HG03280 (cell line): ENCODE measurements at regions not wholly inside any gene's neighbourhood (a gene's known extent, or its start where the extent isn't known, plus 50 kb on each side); places are given as distances from the start of the nearest gene placed in this dataset.

Source experiments
- ATAC-seq: cut with Tn5 transposase; IDR thresholded peaks from one replicate; pipeline ENCODE4 v1.9.1; 2021; ENCODE audit warnings: mild to moderate bottlenecking, moderate library complexity; ENCODE audit not compliant: unreplicated experiment

DNA sequence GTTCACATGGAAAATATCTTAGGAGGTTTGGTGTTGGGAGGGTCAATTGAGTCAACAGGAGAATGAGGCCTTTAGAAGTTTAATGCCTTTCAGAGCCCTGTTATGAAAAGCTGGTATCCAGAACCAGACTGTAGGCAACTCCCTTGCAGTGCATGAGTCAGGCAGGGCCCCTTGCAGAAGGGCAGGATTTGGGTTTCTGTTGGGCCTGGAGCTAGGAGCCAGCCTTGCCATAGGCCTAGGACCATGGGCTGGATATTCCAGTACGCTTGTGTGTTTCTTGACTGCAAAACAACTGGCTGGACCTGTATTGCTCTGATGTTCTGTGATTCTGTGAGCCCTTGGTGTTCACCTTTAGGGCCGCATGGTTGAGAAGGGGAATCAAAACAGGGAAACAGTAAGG is 121.8 kb upstream of the ADRA1D start:
- no peak for ATAC-seq

DNA sequence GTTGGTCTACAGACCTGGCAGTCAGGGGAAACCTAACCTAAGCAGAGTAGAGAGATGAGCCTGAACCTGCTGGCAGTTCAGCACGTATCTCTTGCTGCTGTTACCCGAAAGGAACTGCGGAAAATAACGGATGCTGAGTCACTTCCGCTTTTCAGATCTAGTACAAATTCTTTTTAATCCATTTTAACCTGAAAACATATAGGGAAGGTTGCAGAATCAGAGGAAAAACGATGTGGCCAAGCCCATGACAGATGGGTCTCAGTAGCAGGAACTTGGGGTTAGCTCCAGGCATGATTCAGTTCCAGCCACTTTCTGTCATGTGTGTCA is 120.7 kb upstream of the ADRA1D start:
- ATAC-seq: no peak

DNA sequence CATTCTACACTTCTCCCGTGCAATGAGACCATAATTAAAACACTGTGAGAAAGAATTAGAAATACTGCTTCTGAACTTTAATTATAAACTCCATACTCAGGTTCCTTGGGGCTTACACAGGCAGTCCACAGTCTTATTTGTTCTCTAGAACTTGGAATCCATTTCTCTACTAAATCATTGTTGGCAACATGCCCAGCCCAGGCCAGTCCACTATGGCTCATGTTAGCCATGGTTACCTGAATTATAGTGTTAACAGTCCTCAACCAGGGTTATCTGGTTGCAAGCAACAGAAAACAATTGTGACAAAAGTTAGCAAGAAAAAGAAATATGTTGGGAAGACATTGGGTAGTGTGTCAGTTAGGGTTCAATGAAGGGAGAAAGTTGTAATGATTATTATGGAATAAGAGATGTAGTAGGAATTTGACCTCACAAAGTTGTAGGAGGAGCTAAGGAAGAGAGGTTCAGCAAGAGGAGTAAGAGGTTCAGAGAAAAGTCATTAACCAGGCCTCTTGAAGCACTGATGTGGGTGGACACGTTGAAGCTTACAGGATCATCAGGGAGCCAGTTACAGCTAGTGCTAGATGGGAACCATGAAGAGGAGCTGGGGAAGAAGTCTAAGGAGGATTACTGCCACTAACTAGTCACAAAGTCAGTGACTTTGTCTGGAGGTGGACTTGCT is 120.2 kb upstream of the ADRA1D start:
- no peak for ATAC-seq

DNA sequence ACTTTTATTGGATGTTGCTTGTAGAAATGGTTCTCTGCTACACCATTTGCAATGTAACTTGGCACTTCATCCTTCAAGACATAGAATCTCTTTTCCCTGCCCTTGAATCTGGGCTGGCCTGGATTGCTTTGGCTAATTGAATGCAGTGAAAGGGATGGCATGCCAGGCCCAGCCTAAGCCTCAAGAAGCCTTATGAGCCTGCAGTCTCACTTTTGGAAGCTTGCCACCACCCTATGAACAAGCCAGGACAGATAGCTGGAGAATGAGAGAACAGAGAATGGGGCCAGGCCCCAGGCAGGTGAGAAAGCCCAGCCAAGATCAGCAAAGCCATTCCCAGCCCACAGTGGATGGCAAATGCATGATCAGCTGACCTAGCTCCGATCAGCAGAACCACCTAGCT is 117.0 kb upstream of the ADRA1D start:
- ATAC-seq: no peak

DNA sequence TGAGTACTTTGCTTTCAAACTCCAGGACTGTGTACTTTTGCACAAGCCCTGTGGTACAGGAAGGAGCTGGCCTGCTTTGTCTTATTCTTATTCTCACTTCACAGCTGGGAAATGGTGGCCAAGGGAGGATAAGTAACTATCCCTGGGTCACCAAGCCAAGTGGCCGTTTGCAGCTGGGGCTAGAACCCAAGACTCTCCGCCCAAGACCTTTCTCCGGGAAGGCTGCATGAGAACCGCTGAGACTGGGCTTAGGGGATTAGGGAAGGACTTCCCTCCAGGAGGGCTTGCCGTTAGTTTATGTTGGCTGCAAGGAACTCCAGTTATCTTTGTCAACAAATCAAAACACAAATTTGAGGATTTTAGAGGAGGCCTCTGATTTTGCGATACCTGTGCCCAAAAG is 109.5 kb upstream of the ADRA1D start:
- no peak for ATAC-seq

DNA sequence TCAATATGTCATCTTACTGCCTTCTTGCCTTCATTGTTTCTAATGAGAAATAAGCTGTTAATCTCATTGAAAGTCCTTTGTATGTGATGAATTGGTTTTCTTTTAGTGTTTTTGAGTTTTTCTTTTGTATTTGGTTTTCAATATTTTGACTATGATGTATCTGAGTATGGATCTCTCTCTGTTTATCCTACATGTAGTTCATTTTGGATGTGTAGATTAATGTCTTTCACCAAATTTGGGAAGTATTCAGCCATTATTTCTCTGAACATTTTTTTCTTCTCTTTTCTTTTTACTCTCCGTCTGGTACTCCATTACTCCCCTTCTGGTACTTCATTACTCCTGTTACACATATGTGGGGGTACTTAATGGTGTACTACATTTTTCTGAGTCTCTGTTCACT is 103.3 kb upstream of the ADRA1D start:
- ATAC-seq: no peak

DNA sequence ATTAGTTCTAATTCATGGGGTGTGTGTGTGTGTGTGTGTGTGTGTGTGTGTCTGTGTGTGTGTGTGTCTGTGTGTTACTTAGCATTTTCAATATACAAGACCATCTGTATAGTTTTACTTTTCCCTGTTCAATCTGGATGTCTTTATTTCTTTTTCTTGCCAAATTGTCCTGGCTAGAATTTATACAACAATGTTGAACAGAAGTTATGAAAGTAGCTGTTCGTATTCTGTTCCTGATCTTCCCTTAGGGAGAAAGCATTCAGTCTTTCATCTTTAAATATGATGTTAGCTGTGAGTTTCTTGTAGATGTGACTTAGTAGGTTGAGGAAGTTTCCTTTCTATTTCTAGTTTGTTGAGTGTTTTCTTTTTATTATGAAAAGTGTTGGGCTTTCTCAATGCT is 101.0 kb upstream of the ADRA1D start:
- ATAC-seq: no peak

DNA sequence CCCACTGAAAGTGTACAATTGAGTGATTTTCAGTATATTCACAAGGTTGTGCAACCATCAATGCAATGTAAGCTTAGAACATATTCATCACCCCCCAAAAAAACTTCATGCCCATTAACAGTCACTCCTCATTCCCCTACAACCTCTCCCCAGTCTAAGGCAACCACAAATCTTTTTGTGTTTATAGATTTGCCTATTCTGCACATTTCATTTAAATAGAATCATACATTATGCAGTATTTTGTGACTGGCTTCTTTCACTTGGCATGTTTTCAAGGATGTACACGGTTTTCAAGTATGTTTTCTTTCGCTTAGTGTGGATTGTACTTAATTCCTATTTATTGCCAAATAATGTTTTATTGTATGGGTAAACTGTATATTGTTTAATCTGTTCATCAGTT is 95.6 kb upstream of the ADRA1D start:
- no peak for ATAC-seq

DNA sequence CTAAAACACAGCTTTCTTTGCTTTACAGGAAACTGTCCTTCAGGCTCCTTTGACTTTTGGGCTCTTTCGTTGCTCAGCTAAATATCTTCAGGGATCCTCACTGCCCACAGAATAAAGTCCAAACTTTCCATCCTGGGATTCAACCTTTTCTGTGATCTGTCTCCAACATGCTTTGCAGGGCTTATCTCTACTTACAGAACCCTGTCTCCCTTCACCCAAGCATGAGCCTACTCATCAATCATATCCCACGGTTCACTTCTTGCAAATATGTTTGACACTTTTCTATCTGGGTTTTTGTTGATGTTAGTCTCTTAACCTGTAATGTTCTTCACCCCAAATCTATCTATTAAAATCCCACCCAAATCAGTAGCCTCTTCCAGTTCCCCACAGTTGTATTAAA is 93.5 kb upstream of the ADRA1D start:
- ATAC-seq: no peak

DNA sequence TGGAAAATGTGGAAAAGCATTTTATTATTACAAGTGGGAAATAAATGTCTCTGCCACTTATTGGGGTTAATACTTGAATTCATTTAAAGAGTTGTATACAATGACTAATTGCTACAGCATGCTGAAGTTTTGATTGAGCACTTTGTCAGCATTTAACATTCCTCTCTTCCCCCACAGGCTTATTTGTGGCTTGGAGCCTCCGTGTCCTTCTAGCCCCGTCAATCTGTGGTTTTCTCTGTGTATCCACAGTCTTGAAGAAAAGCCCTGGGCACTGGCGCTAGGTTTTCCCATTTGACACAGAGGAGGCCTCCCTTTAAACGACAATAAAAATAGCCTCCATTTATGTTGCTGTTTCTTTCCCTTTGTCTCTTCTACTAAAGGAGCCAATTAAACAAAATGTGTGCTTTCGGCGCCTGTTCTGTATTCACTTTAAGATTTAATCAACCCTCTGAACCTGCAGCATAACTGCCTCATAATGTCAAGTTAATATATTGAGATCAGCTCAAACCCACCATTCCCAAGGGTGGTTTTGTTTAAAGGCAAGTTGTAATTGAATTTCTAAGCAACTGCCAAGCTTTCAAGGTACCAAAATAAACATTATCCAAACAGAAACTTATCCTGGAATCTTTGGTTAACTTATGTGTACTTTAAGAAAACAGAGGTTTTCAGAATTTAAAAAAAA is 92.9 kb upstream of the ADRA1D start:
- ATAC-seq: no peak

DNA sequence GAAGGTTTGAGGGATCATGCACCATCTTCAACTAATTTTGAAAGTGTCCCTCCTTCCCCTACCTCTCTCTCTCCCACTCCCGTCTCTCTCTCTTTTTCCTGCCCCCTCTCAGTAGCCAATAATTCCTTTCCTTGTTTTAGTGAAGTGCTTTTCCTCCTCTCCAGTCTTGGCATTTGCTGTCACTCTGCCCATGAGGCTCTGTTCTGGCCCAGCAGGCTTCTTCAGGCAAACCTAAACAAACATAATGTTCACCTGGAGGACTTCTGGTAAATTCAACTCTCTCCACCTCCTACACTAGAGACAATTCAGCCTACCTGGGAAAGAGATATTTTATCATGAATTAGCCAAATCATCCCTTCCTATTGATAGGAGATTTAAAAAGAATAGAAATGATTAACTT is 86.6 kb upstream of the ADRA1D start:
- no peak for ATAC-seq

DNA sequence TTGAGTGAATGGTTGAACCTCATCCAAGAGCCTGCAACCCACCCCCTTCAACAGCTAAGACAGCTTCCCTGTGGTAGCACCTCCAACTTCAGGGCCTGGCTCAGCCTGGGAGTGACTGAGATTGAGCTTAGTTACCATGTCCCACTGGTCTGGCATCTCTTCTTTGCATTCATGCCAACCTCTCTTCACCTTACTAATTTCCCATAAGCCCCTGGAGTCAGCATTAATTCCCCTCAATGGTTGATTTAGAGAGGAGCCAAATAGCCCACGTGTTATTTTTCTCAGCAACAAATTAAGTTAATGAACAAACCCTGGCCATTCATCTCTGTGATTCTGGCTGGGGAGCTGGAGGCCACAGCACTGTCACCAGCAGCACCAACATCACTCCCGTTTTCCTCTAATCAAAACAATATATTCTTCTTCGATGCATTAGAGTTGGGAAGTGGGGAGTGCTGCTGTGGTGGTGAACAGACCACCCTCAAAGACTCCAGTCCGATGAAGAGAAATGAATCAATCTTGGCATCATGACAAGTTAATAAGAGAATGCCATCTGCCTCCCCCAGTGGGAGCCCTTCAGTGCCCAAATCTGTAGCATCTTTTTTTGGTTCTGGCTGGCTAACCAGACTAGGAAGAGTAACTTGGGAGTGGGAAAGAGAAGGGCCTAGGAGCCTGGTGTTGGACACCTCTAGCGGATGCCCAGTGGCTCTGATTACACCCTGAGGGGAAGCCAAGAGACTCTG is 83.2 kb upstream of the ADRA1D start:
- ATAC-seq: no peak

DNA sequence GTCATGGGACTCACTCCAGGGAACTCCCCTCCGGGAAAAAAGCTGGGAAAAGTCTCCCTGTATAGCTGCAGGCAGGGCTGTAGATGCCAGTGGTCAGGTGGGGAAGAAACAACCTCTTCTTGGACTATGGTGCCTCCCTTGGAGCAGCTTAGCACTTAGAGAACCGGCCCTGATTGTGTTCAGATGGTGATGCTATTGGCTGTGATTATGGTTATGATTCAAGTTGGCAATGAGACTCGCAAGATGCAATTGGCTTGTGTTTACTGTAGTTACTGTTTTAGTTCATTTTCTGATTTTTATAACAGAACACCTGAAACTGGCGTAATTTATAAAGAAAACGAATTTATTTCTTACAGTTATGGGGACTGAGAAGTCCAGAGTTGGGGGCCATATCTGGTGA is 80.9 kb upstream of the ADRA1D start:
- no peak for ATAC-seq

DNA sequence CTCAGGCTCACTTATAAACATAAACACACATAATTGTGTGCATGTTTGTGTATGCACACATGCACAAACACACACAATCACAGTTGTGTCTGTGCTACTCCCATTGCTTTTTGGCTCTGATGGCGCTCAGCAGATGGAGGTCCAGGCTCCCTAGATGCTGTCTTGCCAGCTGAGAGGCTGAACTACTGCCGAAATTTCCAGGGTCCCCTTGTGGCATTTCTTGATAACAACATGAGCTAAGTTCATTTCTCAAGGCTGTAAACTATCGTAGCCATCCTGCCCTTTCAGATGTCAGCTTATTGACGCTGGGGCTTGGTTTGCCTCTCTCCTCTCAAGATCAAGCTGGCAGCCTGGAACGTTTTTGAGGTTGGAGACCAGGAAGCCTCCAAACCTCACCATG is 80.1 kb upstream of the ADRA1D start:
- ATAC-seq: no peak

DNA sequence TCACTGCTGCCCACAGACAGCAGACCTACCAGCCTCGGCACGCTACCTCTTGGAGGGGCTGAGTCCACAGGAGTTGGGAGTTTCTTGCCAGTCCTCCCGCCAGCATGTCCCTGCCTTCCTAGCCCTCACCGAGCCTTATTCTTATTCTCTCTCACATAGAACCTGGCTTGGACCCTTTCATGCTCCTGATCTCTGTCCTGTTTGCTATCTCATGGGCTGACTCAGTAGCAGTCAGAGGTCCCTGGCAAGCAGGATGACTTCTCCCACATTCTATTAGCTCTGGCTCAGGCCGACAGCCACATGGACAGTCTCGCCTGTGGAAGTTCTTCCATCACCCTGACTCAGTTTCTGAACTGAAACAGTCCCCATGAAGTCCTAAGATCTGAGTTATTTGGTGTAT is 79.5 kb upstream of the ADRA1D start:
- ATAC-seq: no peak

DNA sequence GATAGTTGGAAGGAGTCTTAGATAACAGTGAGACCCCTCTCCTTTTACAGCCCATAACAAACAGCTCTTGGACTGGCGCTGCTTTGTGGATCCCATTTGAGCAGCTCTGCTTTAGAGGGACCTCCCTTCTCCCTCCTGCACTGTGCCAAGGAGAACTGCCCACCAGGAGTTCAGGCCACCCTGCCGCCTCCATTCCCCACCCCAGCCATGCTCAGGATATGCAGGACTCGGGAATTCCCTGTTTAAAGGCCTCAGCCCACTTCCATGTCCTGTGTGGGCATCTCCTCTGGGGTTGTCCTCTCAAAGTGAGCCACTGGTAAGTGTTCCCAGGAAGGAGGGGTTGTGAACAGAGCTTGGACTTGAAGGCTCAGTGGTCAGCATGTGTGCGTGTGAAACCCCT is 78.9 kb upstream of the ADRA1D start:
- no peak for ATAC-seq

DNA sequence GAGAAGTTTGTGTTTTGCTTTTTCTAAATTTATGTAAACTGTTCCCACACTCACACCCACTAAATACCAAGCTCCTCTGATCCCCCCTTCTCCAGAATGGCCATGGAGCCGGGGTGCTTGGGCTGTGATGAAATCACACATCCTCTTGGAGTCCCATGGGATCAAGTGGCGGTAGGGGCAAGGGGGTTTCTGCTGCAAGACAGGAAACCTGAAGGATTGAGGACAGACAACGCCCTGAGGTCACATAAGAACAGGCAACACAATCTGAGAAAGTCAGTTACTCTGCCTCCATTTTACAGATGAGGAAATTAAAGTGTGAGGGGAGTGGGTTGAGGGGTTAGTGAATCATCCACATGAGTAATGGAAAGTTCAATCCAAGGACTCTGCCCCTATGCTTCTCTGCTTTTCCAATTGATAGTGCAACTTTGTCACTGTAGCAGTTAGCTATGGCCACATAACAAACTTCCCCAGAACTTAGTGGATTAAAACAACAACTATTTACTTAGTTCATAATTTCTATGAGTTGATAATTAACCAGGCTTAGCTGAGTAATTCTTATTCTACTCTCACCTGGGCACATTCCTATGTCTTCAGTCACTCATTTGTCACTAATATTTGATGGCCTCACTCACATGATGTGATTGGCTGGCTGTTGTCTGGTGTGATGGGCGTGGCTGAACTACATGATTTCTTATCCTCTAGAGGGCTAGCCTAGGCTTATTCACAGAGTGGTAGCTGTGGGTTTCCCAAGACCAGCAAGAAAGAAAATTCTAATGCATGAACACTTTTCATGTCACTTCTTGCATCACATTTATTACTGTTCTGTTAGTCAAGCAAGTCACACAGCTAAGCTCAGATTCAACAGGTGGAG is 77.3 kb upstream of the ADRA1D start:
- no peak for ATAC-seq

DNA sequence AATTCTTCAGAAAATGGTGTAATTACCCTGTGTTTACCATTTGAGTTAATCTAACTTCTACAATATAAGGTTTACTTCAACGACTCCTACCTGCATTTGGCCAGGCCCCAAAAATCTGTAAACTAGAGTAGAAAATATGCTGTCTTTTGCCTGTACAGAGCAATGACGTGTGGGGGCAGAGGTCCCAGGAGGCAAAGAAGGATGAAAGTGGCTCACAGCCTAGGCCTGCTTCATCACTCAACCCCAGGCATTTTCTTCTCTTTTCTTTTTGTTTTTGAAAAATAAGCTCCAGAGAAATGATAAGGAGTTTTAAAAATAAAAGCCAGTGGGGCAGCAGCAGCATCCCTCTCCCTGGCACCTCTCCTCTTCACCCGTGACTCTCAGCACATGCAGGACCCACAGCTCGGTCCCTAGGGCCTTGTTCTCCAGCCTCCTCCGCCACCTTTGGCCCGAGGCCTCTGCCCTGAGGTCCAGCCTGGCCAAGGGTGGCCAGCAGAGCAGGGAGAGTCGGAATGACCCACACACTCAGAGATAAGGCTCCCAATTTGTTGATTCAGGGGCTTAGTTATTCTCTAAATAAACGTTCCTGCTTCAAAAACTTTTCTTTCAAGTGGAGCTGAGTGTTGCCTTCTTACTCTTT is 76.6 kb upstream of the ADRA1D start:
- no peak for ATAC-seq

DNA sequence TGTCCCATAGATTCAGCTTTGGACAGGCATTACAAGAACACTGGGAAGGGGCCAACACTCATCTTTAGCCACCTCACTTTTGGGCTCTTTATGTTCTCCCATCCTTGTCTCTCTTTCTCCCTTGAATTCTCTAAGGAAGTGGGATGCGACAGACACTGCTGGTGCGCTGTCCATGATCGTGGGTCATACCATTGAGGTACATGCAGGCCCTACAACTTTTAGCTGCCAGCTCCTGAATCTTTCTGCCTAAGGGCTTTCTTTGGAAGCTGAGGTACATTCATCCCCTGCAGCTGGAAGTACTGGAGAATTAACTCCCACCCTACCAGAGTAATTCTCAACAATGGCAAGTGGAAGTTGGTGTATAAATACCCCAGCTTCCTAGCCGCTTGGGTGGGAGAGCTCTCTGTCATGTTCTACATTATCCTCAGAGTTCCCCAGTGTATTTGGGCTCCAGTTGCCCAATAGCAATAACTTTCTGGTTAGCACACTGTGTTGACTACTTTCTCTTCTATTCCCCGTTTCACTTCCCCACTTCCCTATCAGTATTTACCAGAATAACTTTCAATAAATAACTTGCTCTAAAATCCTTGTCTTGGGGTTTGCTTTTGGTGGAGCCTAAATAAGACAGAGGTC is 75.6 kb upstream of the ADRA1D start:
- ATAC-seq: no peak

DNA sequence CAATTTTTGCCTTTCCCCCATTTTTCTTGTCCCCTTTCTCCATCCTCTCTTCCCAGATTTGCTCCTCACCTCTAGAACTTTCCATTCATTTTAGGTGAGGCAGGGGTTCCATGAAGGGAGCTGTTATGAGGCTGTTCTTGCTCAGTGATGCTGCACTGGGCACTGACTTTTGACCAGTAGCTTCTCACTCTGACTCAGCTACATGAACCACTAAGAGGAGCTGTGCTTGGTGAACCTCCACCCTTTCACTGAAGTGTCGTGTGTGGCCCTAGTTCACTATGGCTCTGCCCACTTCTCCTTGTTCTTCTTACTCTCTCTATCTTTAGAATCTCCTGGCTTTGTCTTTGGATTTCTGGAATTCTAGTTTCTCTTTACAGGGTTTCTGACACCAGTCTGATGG is 73.4 kb upstream of the ADRA1D start:
- ATAC-seq: no peak

DNA sequence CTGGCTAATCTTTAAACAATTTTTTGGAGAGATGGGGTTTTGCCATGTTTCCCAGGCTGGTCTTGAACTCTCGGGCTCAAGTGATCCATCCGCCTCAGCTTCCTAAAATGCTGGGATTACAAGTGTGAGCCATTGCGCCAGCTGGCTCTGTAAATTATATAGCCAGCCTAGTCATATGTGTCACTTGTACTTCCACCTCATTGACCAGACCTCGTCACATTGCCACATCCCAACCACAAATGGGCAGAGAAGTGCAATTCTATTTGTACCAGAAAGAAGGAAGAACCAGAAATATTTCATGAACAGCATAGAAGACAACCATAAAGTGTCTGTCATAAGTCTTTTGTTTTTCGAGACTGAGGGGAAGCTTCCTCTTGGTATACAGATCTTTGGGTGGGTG is 71.2 kb upstream of the ADRA1D start:
- no peak for ATAC-seq
